Fibroblast of lung (primary cell): ENCODE measurements at regions not wholly inside any gene's neighbourhood (a gene's known extent, or its start where the extent isn't known, plus 50 kb on each side); places are given as distances from the start of the nearest gene placed in this dataset.
"Not testable (repeated sequence)": the region's sequence is repeated elsewhere in the genome, so short reads cannot be mapped to it uniquely, and the experiment has no call there.

Experiments
- DNase-seq, 2 donors: peaks; one replicate each; pipeline versions ENCODE4 v3.0.0 to v3.0.0-alpha.2; 2010; ENCODE audit warnings: low read depth in 2 of 2
- H2AFZ ChIP-seq: 2 replicates; pipeline ENCODE4 v1.5.1; 2012; ENCODE audit warnings: low read length, control low read depth, inconsistent platforms
- H3K27ac ChIP-seq: 2 replicates; pipeline ENCODE4 v1.5.1; 2011; ENCODE audit warnings: low read length, control low read depth; ENCODE audit not compliant: insufficient read depth
- H3K27me3 ChIP-seq: 2 replicates; pipeline ENCODE4 v1.5.1; 2011; ENCODE audit warnings: mild to moderate bottlenecking, low read length; ENCODE audit not compliant: control insufficient read depth, insufficient read depth
- H3K36me3 ChIP-seq: 2 replicates; pipeline ENCODE4 v1.5.1; 2011; ENCODE audit warnings: low read length; ENCODE audit not compliant: control insufficient read depth, insufficient read depth
- H3K4me1 ChIP-seq: 2 replicates; pipeline ENCODE4 v1.5.1; 2011; ENCODE audit warnings: low read length; ENCODE audit not compliant: control insufficient read depth, insufficient read depth; ENCODE audit errors: extremely low read depth
- H3K4me2 ChIP-seq: 2 replicates; pipeline ENCODE4 v1.5.1; 2011; ENCODE audit warnings: low read length, control low read depth; ENCODE audit not compliant: insufficient read depth; ENCODE audit errors: extremely low read depth
- H3K4me3 ChIP-seq, 4 experiments: fragments of 200-600 bp in 1 of 4; sonication (generic) in 1 of 4; replicated peaks in 1 of 4; 2 replicates each; pipeline ENCODE4 v1.5.1; 2011 to 2016; ENCODE audit warnings: low read length in 4 of 4, low read depth in 3 of 4, mild to moderate bottlenecking in 3 of 4, control low read depth in 2 of 4, inconsistent platforms in 1 of 4, mixed read lengths in 1 of 4; ENCODE audit not compliant: insufficient read depth in 1 of 4; ENCODE audit errors: control extremely low read depth in 1 of 4
- H3K79me2 ChIP-seq: 2 replicates; pipeline ENCODE4 v1.5.1; 2012; ENCODE audit warnings: mild to moderate bottlenecking, low read length, inconsistent platforms; ENCODE audit not compliant: control insufficient read depth, insufficient read depth
- H3K9ac ChIP-seq: 2 replicates; pipeline ENCODE4 v1.5.1; 2011; ENCODE audit warnings: mild to moderate bottlenecking, low read length, control low read depth; ENCODE audit not compliant: insufficient read depth
- H3K9me3 ChIP-seq: 2 replicates; pipeline ENCODE4 v1.5.1; 2012; ENCODE audit warnings: low read depth, low read length; ENCODE audit not compliant: control insufficient read depth, insufficient read depth
- H4K20me1 ChIP-seq: 2 replicates; pipeline ENCODE4 v1.5.1; 2011; ENCODE audit warnings: low read length; ENCODE audit not compliant: control insufficient read depth, insufficient read depth; ENCODE audit errors: extremely low read depth
- CTCF ChIP-seq, 2 donors: IDR thresholded peaks in 1 of 2; conservative IDR thresholded peaks in 1 of 2; 1 replicate in 1 of 2; 2 replicates in 1 of 2; pipeline ENCODE4 v1.5.1; 2011 to 2012; ENCODE audit warnings: low read length in 2 of 2, control low read depth in 1 of 2, inconsistent platforms in 1 of 2, low read depth in 1 of 2, mild to moderate bottlenecking in 1 of 2
- EZH2 ChIP-seq: IDR thresholded peaks from 2 replicates; pipeline ENCODE4 v1.5.1; 2012; ENCODE audit warnings: low read length, control low read depth, mild to moderate bottlenecking; ENCODE audit errors: missing control alignments

- Histone ChIP-seq H3K9ac (no peak overlapping the region), H2AFZ (no peak overlapping the region), H3K4me2 (no peak overlapping the region), H3K36me3 (no peaks in the 10 kb centered on the region), H3K4me3 (no peak overlapping the region), H4K20me1 (no peaks in the 10 kb centered on the region), H3K27ac (no peak overlapping the region), H3K79me2 (no peaks in the 10 kb centered on the region), H3K9me3 (no peaks in the 10 kb centered on the region), H3K27me3 (no peaks in the 10 kb centered on the region), H3K4me1 (no peaks in the 10 kb centered on the region)
- TF ChIP-seq EZH2 (no peak), CTCF (conservative IDR thresholded peaks at IDR 0.05 in 1 of 2, IDR thresholded peaks at IDR 0.05 in 1 of 2; ENCODE audit: low read depth in 1 of 2, low read length in 2 of 2) (no peak)
- peak; percentile 8 to 74 for DNase-seq
Measured at GRCh38 chr1:232570007-232570406, 59.9 kb downstream of the SIPA1L2 start.

- H4K20me1 ChIP-seq, H3K4me3 ChIP-seq, H3K79me2 ChIP-seq, H3K9me3 ChIP-seq, H2AFZ ChIP-seq, H3K4me1 ChIP-seq, H3K36me3 ChIP-seq, DNase-seq, H3K4me2 ChIP-seq, H3K27me3 ChIP-seq, H3K27ac ChIP-seq, H3K9ac ChIP-seq: not testable (repeated sequence)
Measured at GRCh38 chr1:232569554-232569921, 60.4 kb downstream of the SIPA1L2 start.

GRCh38 chr1:232568906-232569553 is 60.9 kb downstream of the SIPA1L2 start:
- Histone ChIP-seq H3K79me2 (no peaks in the 10 kb centered on the region), H3K27ac (no peak overlapping the region), H3K4me2 (no peak overlapping the region), H3K4me1 (no peaks in the 10 kb centered on the region), H4K20me1 (no peaks in the 10 kb centered on the region), H3K36me3 (no peaks in the 10 kb centered on the region), H3K9me3 (no peaks in the 10 kb centered on the region), H3K4me3 (no peak overlapping the region), H2AFZ (no peak overlapping the region), H3K27me3 (no peaks in the 10 kb centered on the region), H3K9ac (no peak overlapping the region)
- TF ChIP-seq CTCF (conservative IDR thresholded peaks at IDR 0.05 in 1 of 2, IDR thresholded peaks at IDR 0.05 in 1 of 2; ENCODE audit: low read depth in 1 of 2, low read length in 2 of 2) (no peak), EZH2 (no peak)
- peak in 1 of 2 donors; percentile 24 for DNase-seq
